Panc1 (cell line): ENCODE measurements at regions not wholly inside any gene's neighbourhood (a gene's known extent, or its start where the extent isn't known, plus 50 kb on each side); places are given as distances from the start of the nearest gene placed in this dataset.

Experiments used
- ATAC-seq: fragments of 200-7000 bp; cut with Tn5 transposase; 2 replicates; pipeline ENCODE4 v1.9.1; 2020; ENCODE audit warnings: mild to moderate bottlenecking, moderate library complexity
- BruUV-seq: library from RNA; stranded (reverse); fragments of 400-500 nt; replicated peaks from 2 replicates; lab custom pipeline; 2021; lab: Mats Ljungman, UMichigan
- CTCF ChIA-PET: fragments of 300-600 bp; sonication (Branson Sonifier 250); formaldehyde crosslinking; loops from one replicate; lab custom pipeline; 2022; ENCODE audit warnings: antibody characterized with exemption; lab: Charles Lee
- POLR2A ChIA-PET: fragments of 300-600 bp; sonication (Branson Sonifier 250); formaldehyde crosslinking; loops from one replicate; lab custom pipeline; 2022; ENCODE audit warnings: antibody characterized with exemption; lab: Charles Lee
- DNase-seq: peaks from one replicate; pipeline ENCODE4 v3.0.0-alpha.2; 2010; ENCODE audit warnings: low read depth, low spot score
- H3K27ac ChIP-seq: 2 replicates; pipeline ENCODE4 v1.5.1; 2011; ENCODE audit warnings: mild to moderate bottlenecking, low read length, inconsistent platforms
- H3K27me3 ChIP-seq: fragments of 200-500 bp; sonication (Bioruptor generic); 2 replicates; pipeline ENCODE4 v1.6.0; 2014; ENCODE audit warnings: low read length, inconsistent platforms; ENCODE audit not compliant: control insufficient read depth, insufficient read depth
- H3K36me3 ChIP-seq: fragments of 200-500 bp; sonication (Bioruptor generic); 2 replicates; pipeline ENCODE4 v1.5.1; 2014; ENCODE audit warnings: inconsistent platforms, mild to moderate bottlenecking, low read length, moderate library complexity; ENCODE audit not compliant: control insufficient read depth, insufficient read depth
- H3K4me1 ChIP-seq: 2 replicates; pipeline ENCODE4 v1.5.1; 2011; ENCODE audit warnings: inconsistent platforms, mild to moderate bottlenecking, low read length, moderate library complexity; ENCODE audit not compliant: control insufficient read depth, insufficient read depth
- H3K4me3 ChIP-seq, 2 experiments: 2 replicates each; pipeline ENCODE4 v1.5.1; 2011 to 2012; ENCODE audit warnings: low read depth in 2 of 2, low read length in 2 of 2, mild to moderate bottlenecking in 2 of 2, inconsistent platforms in 1 of 2, moderate library complexity in 1 of 2
- H3K9me3 ChIP-seq: fragments of 200-500 bp; sonication (Bioruptor generic); 2 replicates; pipeline ENCODE4 v1.5.1; 2014; ENCODE audit warnings: low read depth, mild to moderate bottlenecking, inconsistent platforms, low read length, moderate library complexity; ENCODE audit not compliant: control insufficient read depth, insufficient read depth
- CTCF ChIP-seq: fragments of 450-650 bp; IDR thresholded peaks from 2 replicates; pipeline ENCODE4 v1.5.1; 2017; ENCODE audit warnings: mild to moderate bottlenecking
- POLR2AphosphoS5 ChIP-seq: IDR thresholded peaks from 2 replicates; pipeline ENCODE4 v1.6.1; 2012; ENCODE audit warnings: mild to moderate bottlenecking, low read depth, low read length, moderate library complexity
- REST ChIP-seq, 2 experiments: IDR thresholded peaks; 2 replicates each; pipeline ENCODE4 v1.6.1; 2011 to 2012; ENCODE audit warnings: low read depth in 2 of 2, control low read depth in 1 of 2, low read length in 1 of 2, mild to moderate bottlenecking in 1 of 2, moderate library complexity in 1 of 2; ENCODE audit not compliant: insufficient read depth in 1 of 2
- SIN3A ChIP-seq: IDR thresholded peaks from 2 replicates; pipeline ENCODE4 v1.6.1; 2012; ENCODE audit warnings: low read depth, mild to moderate bottlenecking, low read length, moderate library complexity, borderline replicate concordance; ENCODE audit not compliant: insufficient read depth
- TCF7L2 ChIP-seq: IDR thresholded peaks from 2 replicates; pipeline ENCODE4 v1.6.1; 2011; ENCODE audit warnings: mild to moderate bottlenecking, low read depth, low read length, inconsistent platforms
- in situ Hi-C: cut with HindIII; loops from 2 replicates; pipeline ENCODE4 v1.10.0; 2016; ENCODE audit warnings: low sequenced_read_pairs, low pct_unique_long_range_greater_than_20kb
- intact Hi-C: fragments of 100-400 bp; cut with micrococcal nuclease; formaldehyde crosslinking; loops from one replicate; pipeline ENCODE4 v1.10.0; 2022; ENCODE audit not compliant: unreplicated experiment

GRCh38 chr18:22579271-22579670 lies 161.6 kb upstream of the CTAGE1 start:
- TF ChIP-seq REST (IDR thresholded peaks at IDR 0.05; ENCODE audit: insufficient read depth in 1 of 2, low read depth in 2 of 2, low read length in 1 of 2) (no peak), CTCF (no peak), TCF7L2 (no peak)
- ChIA-PET CTCF (no interaction called here), POLR2A (no interaction called here)
- H3K27me3 ChIP-seq = no peaks in the 10 kb centered on the region
- no peak overlapping the region for H3K27ac ChIP-seq
- BruUV-seq = no TSS peak
- H3K4me3 ChIP-seq = no peak overlapping the region
- intact Hi-C loops (no loop called here), in situ Hi-C loops (no loop called here)
- no peak for DNase-seq
- no peaks in the 10 kb centered on the region for H3K4me1 ChIP-seq
- no peaks in the 10 kb centered on the region for H3K9me3 ChIP-seq
- no peaks in the 10 kb centered on the region for H3K36me3 ChIP-seq
- ATAC-seq = no peak

DNA sequence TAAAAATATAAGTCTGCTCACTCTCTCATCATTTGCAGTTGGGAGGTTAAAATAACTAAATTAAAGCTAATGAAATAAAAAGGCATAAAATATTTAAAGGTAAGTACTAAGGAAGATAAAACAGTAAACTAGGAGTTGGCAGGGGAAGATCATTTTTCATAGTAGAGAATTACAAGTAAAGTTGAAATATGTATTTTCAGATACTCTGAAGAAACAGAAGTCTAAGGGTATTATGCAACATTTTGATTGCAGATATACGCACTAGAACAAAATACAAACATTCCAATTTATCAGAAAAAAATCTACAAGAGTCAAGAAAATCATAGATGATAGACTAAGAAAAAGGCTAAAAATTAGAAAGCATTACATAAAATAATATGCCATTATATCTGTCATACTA lies 167.6 kb upstream of the CTAGE1 start:
- POLR2A ChIA-PET = no interaction called here
- Histone ChIP-seq H3K36me3 (no peaks in the 10 kb centered on the region), H3K27ac (no peak overlapping the region), H3K4me3 (no peak overlapping the region), H3K9me3 (no peaks in the 10 kb centered on the region), H3K4me1 (no peaks in the 10 kb centered on the region), H3K27me3 (peaks cover 5% of the 10 kb centered on the region)
- TF ChIP-seq REST (IDR thresholded peaks at IDR 0.05; ENCODE audit: insufficient read depth in 1 of 2, low read depth in 2 of 2, low read length in 1 of 2) (no peak), TCF7L2 (no peak), POLR2AphosphoS5 (no peak), SIN3A (no peak), CTCF (no peak)
- in situ Hi-C loops (no loop called here), intact Hi-C loops (no loop called here)
- CTCF ChIA-PET = no interaction called here
- ATAC-seq = no peak
- no TSS peak for BruUV-seq
- DNase-seq = no peak
